MCF 10A (cell line): ENCODE measurements at regions not wholly inside any gene's neighbourhood (a gene's known extent, or its start where the extent isn't known, plus 50 kb on each side); places are given as distances from the start of the nearest gene placed in this dataset.

ENCODE experiments used
- BruUV-seq: library from RNA; stranded (reverse); fragments of 400-500 nt; replicated peaks from 2 replicates; lab custom pipeline; 2021; lab: Mats Ljungman, UMichigan
- CTCF ChIA-PET: fragments of 300-600 bp; sonication (Branson Sonifier 250); formaldehyde crosslinking; extraction: SDS; loops from one replicate; lab custom pipeline; 2021; ENCODE audit warnings: antibody characterized with exemption, inconsistent platforms; lab: Yijun Ruan, JAX
- POLR2A ChIA-PET: fragments of 300-600, 350-650 bp; sonication (Branson Sonifier 250); formaldehyde crosslinking; extraction: SDS; loops from one replicate; lab custom pipeline; 2020; ENCODE audit warnings: antibody characterized with exemption, inconsistent platforms; lab: Yijun Ruan, JAX
- DNase-seq: peaks from one replicate; pipeline ENCODE4 v3.0.0-alpha.2; 2018; ENCODE audit not compliant: unreplicated experiment
- H3K27ac Mint-ChIP-seq: one replicate; pipeline ENCODE4 v1.8.0; 2022; ENCODE audit warnings: mild to moderate bottlenecking, low read depth, mixed read lengths; ENCODE audit not compliant: unreplicated experiment
- H3K27me3 Mint-ChIP-seq: one replicate; pipeline ENCODE4 v1.8.0; 2022; ENCODE audit warnings: mixed read lengths; ENCODE audit not compliant: insufficient read depth, unreplicated experiment
- H3K36me3 Mint-ChIP-seq: one replicate; pipeline ENCODE4 v1.8.0; 2022; ENCODE audit warnings: mild to moderate bottlenecking, moderate library complexity, mixed read lengths; ENCODE audit not compliant: insufficient read depth, unreplicated experiment
- H3K4me1 Mint-ChIP-seq: one replicate; pipeline ENCODE4 v1.8.0; 2022; ENCODE audit warnings: mixed read lengths; ENCODE audit not compliant: insufficient read depth, unreplicated experiment
- H3K4me3 Mint-ChIP-seq: one replicate; pipeline ENCODE4 v1.8.0; 2022; ENCODE audit warnings: mild to moderate bottlenecking, moderate library complexity, mixed read lengths; ENCODE audit not compliant: unreplicated experiment
- H3K9me3 Mint-ChIP-seq: one replicate; pipeline ENCODE4 v1.8.0; 2022; ENCODE audit warnings: mixed read lengths; ENCODE audit not compliant: unreplicated experiment
- CTCF ChIP-seq: fragments of 200-600 bp; IDR thresholded peaks from one replicate; pipeline ENCODE4 v1.8.0; 2022; ENCODE audit warnings: antibody characterized with exemption, mild to moderate bottlenecking; ENCODE audit not compliant: unreplicated experiment
- intact Hi-C: fragments of 100-400 bp; cut with micrococcal nuclease; formaldehyde crosslinking; loops from 2 replicates; pipeline ENCODE4 v1.14.1; 2022

- BruUV-seq: no TSS peak
- TF ChIP-seq CTCF: no peak
- intact Hi-C loops: no loop called here
- POLR2A ChIA-PET: no interaction called here
- Mint-ChIP-seq H3K4me1 (no peaks in the 10 kb centered on the region), H3K36me3 (peaks cover 6% of the 10 kb centered on the region), H3K4me3 (no peak overlapping the region), H3K27ac (no peak overlapping the region), H3K9me3 (no peaks in the 10 kb centered on the region), H3K27me3 (no peaks in the 10 kb centered on the region)
- no peak for DNase-seq
- CTCF ChIA-PET: no interaction called here
These were observed 892.3 kb upstream of the CHORDC1 start for GRCh38 chr11:91115116-91115515.

GRCh38 chr11:91104237-91104636, 881.4 kb upstream of the CHORDC1 start:
- no peaks in the 10 kb centered on the region for H3K9me3 Mint-ChIP-seq
- POLR2A ChIA-PET: interaction anchor here (0.7 kb wide), 1 partner anchor 336 kb away, joined by 3 read pairs; no protein-coding TSS in a partner anchor
- no peaks in the 10 kb centered on the region for H3K27me3 Mint-ChIP-seq
- CTCF ChIA-PET: interaction anchor here (0.6 kb wide), 1 partner anchor 632 kb away, joined by 4 read pairs; no protein-coding TSS in a partner anchor
- intact Hi-C loops: no loop called here
- no peak overlapping the region for H3K4me3 Mint-ChIP-seq
- no peaks in the 10 kb centered on the region for H3K36me3 Mint-ChIP-seq
- DNase-seq: peak; percentile 50
- H3K4me1 Mint-ChIP-seq: peaks cover 11% of the 10 kb centered on the region
- TF ChIP-seq CTCF: no peak
- peak overlapping the region; percentile 53 for H3K27ac Mint-ChIP-seq
- no TSS peak for BruUV-seq

GRCh38 chr11:91100427-91100826, 877.6 kb upstream of the CHORDC1 start:
- intact Hi-C loops: no loop called here
- no peak for DNase-seq
- Mint-ChIP-seq H3K36me3 (no peaks in the 10 kb centered on the region), H3K4me3 (no peak overlapping the region), H3K27ac (no peak overlapping the region), H3K9me3 (no peaks in the 10 kb centered on the region), H3K4me1 (peaks cover 11% of the 10 kb centered on the region), H3K27me3 (no peaks in the 10 kb centered on the region)
- ChIA-PET POLR2A (no interaction called here), CTCF (no interaction called here)
- no peak for TF ChIP-seq CTCF
- no TSS peak for BruUV-seq

GRCh38 chr11:91097083-91097482, 874.2 kb upstream of the CHORDC1 start:
- TF ChIP-seq CTCF: no peak
- intact Hi-C loops: no loop called here
- Mint-ChIP-seq H3K36me3 (no peaks in the 10 kb centered on the region), H3K4me1 (peaks cover 5% of the 10 kb centered on the region), H3K27ac (no peak overlapping the region), H3K4me3 (no peak overlapping the region), H3K9me3 (no peaks in the 10 kb centered on the region), H3K27me3 (no peaks in the 10 kb centered on the region)
- no peak for DNase-seq
- CTCF ChIA-PET: interaction anchor here (0.6 kb wide), 1 partner anchor 150 kb away, joined by 3 read pairs; no protein-coding TSS in a partner anchor
- POLR2A ChIA-PET: no interaction called here
- BruUV-seq: no TSS peak
